HepG2 (cell line): ENCODE measurements at regions not wholly inside any gene's neighbourhood (a gene's known extent, or its start where the extent isn't known, plus 50 kb on each side); places are given as distances from the start of the nearest gene placed in this dataset.
A peak's percentile ranks its signal among the peaks of the same experiment; 100 is the strongest.

Source experiments
- BHLHE40 ChIP-seq: IDR thresholded peaks from 2 replicates; pipeline ENCODE4 v1.6.1; 2011; ENCODE audit warnings: low read length, improper control_type of control experiment
- HMGA1 ChIP-seq: sonication (generic); formaldehyde crosslinking; conservative IDR thresholded peaks from 2 replicates; pipeline ENCODE4 v1.4.0; 2020; ENCODE audit warnings: missing genetic modification reagents
- JUN ChIP-seq: sonication (generic); formaldehyde crosslinking; IDR thresholded peaks from 2 replicates; pipeline ENCODE4 v1.4.0; 2020; ENCODE audit warnings: mild to moderate bottlenecking, missing genetic modification reagents
- NAIF1 ChIP-seq: sonication (generic); formaldehyde crosslinking; IDR thresholded peaks from 2 replicates; pipeline ENCODE4 v1.5.0; 2020; ENCODE audit warnings: mild to moderate bottlenecking, missing genetic modification reagents, borderline replicate concordance
- NR2F2 ChIP-seq: IDR thresholded peaks from 2 replicates; pipeline ENCODE4 v1.6.1; 2012; ENCODE audit warnings: low read depth, inconsistent platforms, borderline replicate concordance
- SALL1 ChIP-seq: sonication (generic); formaldehyde crosslinking; IDR thresholded peaks from 2 replicates; pipeline ENCODE4 v1.8.0; 2022; ENCODE audit warnings: mild to moderate bottlenecking, missing genetic modification reagents
- SSRP1 ChIP-seq: IDR thresholded peaks from 2 replicates; pipeline ENCODE4 v1.6.1; 2016; ENCODE audit warnings: control low read depth
- SYNCRIP ChIP-seq: fragments of 200-400 bp; formaldehyde crosslinking; IDR thresholded peaks from 2 replicates; pipeline ENCODE4 v1.6.1; 2018; ENCODE audit warnings: mild to moderate bottlenecking, low read depth, low read length; ENCODE audit not compliant: insufficient read depth
- ZBTB7B ChIP-seq: sonication (generic); formaldehyde crosslinking; IDR thresholded peaks from 2 replicates; pipeline ENCODE4 v1.4.0; 2020; ENCODE audit warnings: missing genetic modification reagents
- ZNF598 ChIP-seq: sonication (generic); formaldehyde crosslinking; IDR thresholded peaks from 2 replicates; pipeline ENCODE4 v1.5.1; 2020; ENCODE audit warnings: mild to moderate bottlenecking, missing genetic modification reagents, borderline replicate concordance
- TF ChIP-seq, protein P1 (sequence below): IDR thresholded peaks from 2 replicates; pipeline ENCODE4 v1.4.0; 2020; ENCODE audit warnings: mild to moderate bottlenecking, missing genetic modification reagents
- TF ChIP-seq, protein P2 (sequence below): sonication (generic); formaldehyde crosslinking; IDR thresholded peaks from 2 replicates; pipeline ENCODE4 v1.8.1; 2023; ENCODE audit warnings: mild to moderate bottlenecking, missing genetic modification reagents
- TF ChIP-seq, protein P3 (sequence below): sonication (generic); formaldehyde crosslinking; IDR thresholded peaks from 2 replicates; pipeline ENCODE4 v1.5.0; 2020; ENCODE audit warnings: mild to moderate bottlenecking, missing genetic modification reagents, borderline replicate concordance
- TF ChIP-seq, protein P4 (sequence below): sonication (generic); formaldehyde crosslinking; IDR thresholded peaks from 2 replicates; pipeline ENCODE4 v1.5.0; 2020; ENCODE audit warnings: mild to moderate bottlenecking, missing genetic modification reagents, borderline replicate concordance

DNA sequence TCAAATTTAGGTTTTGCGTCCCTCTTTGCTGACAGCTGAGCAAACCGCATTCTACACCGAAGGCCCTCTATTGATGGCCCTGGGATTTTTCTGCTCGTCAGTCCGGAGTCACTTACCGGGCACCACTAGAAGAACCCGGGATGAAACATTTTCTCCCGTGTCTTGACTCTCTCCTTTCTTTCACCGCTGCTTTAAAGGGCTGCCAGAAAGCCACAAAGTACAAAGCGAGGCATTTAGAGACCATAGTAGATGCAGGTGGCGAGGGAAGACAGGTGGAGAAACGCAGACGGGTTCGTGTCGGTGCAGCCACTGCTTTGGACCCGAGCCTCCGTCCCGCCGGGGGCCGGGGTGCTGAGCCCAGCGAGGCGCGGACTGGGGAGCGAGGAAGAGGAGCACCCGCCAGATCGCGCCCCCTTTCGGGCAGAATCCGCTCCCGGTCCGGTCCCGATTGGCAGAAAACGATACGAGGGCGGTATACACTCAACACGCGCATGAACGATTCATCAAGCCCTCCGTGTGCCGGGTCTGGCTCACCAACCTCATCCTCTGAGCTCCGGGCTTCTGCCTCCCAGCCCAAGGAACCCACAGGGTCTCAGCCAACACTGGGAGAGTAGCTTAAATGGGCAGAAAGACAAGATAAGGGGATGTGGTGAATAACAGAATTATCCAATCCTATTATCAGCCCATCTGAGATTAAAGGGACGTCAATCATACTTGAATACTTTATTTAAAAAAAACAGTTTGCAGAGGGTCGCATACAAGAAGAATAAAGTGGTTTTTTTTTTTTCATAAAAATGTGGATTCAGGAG, 84.9 kb downstream of the TRIM27 start (continued):
- TF ChIP-seq, protein P1, sequence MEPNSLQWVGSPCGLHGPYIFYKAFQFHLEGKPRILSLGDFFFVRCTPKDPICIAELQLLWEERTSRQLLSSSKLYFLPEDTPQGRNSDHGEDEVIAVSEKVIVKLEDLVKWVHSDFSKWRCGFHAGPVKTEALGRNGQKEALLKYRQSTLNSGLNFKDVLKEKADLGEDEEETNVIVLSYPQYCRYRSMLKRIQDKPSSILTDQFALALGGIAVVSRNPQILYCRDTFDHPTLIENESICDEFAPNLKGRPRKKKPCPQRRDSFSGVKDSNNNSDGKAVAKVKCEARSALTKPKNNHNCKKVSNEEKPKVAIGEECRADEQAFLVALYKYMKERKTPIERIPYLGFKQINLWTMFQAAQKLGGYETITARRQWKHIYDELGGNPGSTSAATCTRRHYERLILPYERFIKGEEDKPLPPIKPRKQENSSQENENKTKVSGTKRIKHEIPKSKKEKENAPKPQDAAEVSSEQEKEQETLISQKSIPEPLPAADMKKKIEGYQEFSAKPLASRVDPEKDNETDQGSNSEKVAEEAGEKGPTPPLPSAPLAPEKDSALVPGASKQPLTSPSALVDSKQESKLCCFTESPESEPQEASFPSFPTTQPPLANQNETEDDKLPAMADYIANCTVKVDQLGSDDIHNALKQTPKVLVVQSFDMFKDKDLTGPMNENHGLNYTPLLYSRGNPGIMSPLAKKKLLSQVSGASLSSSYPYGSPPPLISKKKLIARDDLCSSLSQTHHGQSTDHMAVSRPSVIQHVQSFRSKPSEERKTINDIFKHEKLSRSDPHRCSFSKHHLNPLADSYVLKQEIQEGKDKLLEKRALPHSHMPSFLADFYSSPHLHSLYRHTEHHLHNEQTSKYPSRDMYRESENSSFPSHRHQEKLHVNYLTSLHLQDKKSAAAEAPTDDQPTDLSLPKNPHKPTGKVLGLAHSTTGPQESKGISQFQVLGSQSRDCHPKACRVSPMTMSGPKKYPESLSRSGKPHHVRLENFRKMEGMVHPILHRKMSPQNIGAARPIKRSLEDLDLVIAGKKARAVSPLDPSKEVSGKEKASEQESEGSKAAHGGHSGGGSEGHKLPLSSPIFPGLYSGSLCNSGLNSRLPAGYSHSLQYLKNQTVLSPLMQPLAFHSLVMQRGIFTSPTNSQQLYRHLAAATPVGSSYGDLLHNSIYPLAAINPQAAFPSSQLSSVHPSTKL (CRISPR knock-in tag), result peak; percentile 76
- TF ChIP-seq ZNF598 (CRISPR knock-in tag) (no peak; the same call in 1 of the 2 replicates), BHLHE40 (no peak), JUN (CRISPR knock-in tag) (peak; percentile 37; the same call in 1 of the 2 replicates), ZBTB7B (CRISPR knock-in tag) (peak; percentile 52; the same call in 1 of the 2 replicates), SYNCRIP (no peak), NAIF1 (0 out of 2 replicates have a peak, but pooled peaks have one; percentile 15), SSRP1 (CRISPR knock-in tag) (no peak), SALL1 (CRISPR knock-in tag) (peak; percentile 83), NR2F2 (no peak), HMGA1 (CRISPR knock-in tag) (no peak)
- TF ChIP-seq, protein P2, sequence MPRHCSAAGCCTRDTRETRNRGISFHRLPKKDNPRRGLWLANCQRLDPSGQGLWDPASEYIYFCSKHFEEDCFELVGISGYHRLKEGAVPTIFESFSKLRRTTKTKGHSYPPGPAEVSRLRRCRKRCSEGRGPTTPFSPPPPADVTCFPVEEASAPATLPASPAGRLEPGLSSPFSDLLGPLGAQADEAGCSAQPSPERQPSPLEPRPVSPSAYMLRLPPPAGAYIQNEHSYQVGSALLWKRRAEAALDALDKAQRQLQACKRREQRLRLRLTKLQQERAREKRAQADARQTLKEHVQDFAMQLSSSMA (CRISPR knock-in tag), result no peak; the same call in 1 of the 2 replicates
- TF ChIP-seq, protein P3, sequence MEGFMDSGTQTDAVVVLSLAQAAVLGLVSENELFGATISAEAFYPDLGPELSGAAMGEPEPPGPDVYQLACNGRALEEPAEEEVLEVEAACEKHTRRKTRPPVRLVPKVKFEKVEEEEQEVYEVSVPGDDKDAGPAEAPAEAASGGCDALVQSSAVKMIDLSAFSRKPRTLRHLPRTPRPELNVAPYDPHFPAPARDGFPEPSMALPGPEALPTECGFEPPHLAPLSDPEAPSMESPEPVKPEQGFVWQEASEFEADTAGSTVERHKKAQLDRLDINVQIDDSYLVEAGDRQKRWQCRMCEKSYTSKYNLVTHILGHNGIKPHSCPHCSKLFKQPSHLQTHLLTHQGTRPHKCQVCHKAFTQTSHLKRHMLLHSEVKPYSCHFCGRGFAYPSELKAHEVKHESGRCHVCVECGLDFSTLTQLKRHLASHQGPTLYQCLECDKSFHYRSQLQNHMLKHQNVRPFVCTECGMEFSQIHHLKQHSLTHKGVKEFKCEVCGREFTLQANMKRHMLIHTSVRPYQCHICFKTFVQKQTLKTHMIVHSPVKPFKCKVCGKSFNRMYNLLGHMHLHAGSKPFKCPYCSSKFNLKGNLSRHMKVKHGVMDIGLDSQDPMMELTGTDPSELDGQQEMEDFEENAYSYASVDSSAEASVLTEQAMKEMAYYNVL (CRISPR knock-in tag), result no peak
- TF ChIP-seq, protein P4, sequence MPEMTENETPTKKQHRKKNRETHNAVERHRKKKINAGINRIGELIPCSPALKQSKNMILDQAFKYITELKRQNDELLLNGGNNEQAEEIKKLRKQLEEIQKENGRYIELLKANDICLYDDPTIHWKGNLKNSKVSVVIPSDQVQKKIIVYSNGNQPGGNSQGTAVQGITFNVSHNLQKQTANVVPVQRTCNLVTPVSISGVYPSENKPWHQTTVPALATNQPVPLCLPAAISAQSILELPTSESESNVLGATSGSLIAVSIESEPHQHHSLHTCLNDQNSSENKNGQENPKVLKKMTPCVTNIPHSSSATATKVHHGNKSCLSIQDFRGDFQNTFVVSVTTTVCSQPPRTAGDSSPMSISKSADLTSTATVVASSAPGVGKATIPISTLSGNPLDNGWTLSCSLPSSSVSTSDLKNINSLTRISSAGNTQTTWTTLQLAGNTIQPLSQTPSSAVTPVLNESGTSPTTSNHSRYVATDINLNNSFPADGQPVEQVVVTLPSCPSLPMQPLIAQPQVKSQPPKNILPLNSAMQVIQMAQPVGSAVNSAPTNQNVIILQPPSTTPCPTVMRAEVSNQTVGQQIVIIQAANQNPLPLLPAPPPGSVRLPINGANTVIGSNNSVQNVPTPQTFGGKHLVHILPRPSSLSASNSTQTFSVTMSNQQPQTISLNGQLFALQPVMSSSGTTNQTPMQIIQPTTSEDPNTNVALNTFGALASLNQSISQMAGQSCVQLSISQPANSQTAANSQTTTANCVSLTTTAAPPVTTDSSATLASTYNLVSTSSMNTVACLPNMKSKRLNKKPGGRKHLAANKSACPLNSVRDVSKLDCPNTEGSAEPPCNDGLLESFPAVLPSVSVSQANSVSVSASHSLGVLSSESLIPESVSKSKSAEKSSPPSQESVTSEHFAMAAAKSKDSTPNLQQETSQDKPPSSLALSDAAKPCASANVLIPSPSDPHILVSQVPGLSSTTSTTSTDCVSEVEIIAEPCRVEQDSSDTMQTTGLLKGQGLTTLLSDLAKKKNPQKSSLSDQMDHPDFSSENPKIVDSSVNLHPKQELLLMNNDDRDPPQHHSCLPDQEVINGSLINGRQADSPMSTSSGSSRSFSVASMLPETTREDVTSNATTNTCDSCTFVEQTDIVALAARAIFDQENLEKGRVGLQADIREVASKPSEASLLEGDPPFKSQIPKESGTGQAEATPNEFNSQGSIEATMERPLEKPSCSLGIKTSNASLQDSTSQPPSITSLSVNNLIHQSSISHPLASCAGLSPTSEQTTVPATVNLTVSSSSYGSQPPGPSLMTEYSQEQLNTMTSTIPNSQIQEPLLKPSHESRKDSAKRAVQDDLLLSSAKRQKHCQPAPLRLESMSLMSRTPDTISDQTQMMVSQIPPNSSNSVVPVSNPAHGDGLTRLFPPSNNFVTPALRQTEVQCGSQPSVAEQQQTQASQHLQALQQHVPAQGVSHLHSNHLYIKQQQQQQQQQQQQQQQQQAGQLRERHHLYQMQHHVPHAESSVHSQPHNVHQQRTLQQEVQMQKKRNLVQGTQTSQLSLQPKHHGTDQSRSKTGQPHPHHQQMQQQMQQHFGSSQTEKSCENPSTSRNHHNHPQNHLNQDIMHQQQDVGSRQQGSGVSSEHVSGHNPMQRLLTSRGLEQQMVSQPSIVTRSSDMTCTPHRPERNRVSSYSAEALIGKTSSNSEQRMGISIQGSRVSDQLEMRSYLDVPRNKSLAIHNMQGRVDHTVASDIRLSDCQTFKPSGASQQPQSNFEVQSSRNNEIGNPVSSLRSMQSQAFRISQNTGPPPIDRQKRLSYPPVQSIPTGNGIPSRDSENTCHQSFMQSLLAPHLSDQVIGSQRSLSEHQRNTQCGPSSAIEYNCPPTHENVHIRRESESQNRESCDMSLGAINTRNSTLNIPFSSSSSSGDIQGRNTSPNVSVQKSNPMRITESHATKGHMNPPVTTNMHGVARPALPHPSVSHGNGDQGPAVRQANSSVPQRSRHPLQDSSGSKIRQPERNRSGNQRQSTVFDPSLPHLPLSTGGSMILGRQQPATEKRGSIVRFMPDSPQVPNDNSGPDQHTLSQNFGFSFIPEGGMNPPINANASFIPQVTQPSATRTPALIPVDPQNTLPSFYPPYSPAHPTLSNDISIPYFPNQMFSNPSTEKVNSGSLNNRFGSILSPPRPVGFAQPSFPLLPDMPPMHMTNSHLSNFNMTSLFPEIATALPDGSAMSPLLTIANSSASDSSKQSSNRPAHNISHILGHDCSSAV (CRISPR knock-in tag), result no peak
